ENCODE measurements at regions not wholly inside any gene's neighbourhood (a gene's known extent, or its start where the extent isn't known, plus 50 kb on each side); places are given as distances from the start of the nearest gene placed in this dataset.

- Histone ChIP-seq H3K27ac (replicated peaks in 1 of 4) (no peak overlapping the region), H3K4me1 (no peaks in the 10 kb centered on the region), H3K4me3 (no peak overlapping the region), H3K36me3 (no peaks in the 10 kb centered on the region), H3K9me3 (peaks cover 0 to 4% (median 0%) of the 10 kb centered on the region in 4 donors), H3K27me3 (no peaks in the 10 kb centered on the region)
- intact Hi-C loops (cut with DNase I) = no loop called here
- 64% methylated on average over 5 of the region's 5 CpGs for WGBS
- DNase-seq (ENCODE audit: extremely low spot score) = no peak
- no peak for TF ChIP-seq POLR2AphosphoS5 (IDR thresholded peaks at IDR 0.05)
- TF ChIP-seq POLR2A (IDR thresholded peaks at IDR 0.05; ENCODE audit: low read depth) = no peak
- no peak for TF ChIP-seq EP300 (IDR thresholded peaks at IDR 0.05)
- no peak for TF ChIP-seq CTCF (IDR thresholded peaks at IDR 0.05)
Measured at GRCh38 chr18:24685254-24685959, 225.0 kb downstream of the HRH4 start.

GRCh38 chr18:24695168-24695567 is 234.7 kb downstream of the HRH4 start:
- Histone ChIP-seq H3K27me3 (no peaks in the 10 kb centered on the region), H3K36me3 (no peaks in the 10 kb centered on the region), H3K4me3 (no peak overlapping the region), H3K4me1 (no peaks in the 10 kb centered on the region), H3K27ac (replicated peaks in 1 of 4) (no peak overlapping the region), H3K9me3 (peaks cover 0 to 8% (median 0%) of the 10 kb centered on the region in 4 donors)
- TF ChIP-seq EP300 (IDR thresholded peaks at IDR 0.05) (no peak), CTCF (IDR thresholded peaks at IDR 0.05) (no peak), POLR2AphosphoS5 (IDR thresholded peaks at IDR 0.05) (no peak), POLR2A (IDR thresholded peaks at IDR 0.05; ENCODE audit: low read depth) (no peak)
- intact Hi-C loops (cut with DNase I) = no loop called here
- no peak for DNase-seq (ENCODE audit: extremely low spot score)
- 46% methylated on average over 3 of the region's 3 CpGs for WGBS

- Histone ChIP-seq H3K27ac (replicated peaks in 1 of 4) (no peak overlapping the region), H3K4me1 (no peaks in the 10 kb centered on the region), H3K4me3 (no peak overlapping the region), H3K36me3 (no peaks in the 10 kb centered on the region), H3K27me3 (peaks cover 0 to 12% (median 0%) of the 10 kb centered on the region in 4 donors), H3K9me3 (peaks cover 0 to 16% (median 11%) of the 10 kb centered on the region in 4 donors)
- DNase-seq (ENCODE audit: extremely low spot score) = no peak
- intact Hi-C loops (cut with DNase I) = no loop called here
- no peak for TF ChIP-seq EP300 (IDR thresholded peaks at IDR 0.05)
- no peak for TF ChIP-seq POLR2AphosphoS5 (IDR thresholded peaks at IDR 0.05)
- no peak for TF ChIP-seq POLR2A (IDR thresholded peaks at IDR 0.05; ENCODE audit: low read depth)
- no peak for TF ChIP-seq CTCF (IDR thresholded peaks at IDR 0.05)
- 60% methylated on average over 3 of the region's 3 CpGs for WGBS
Measured at GRCh38 chr18:24702001-24702515, 241.6 kb downstream of the HRH4 start.

- DNase-seq (ENCODE audit: extremely low spot score) = no peak
- no peak overlapping the region for H3K4me3 ChIP-seq
- peaks cover 0 to 16% (median 11%) of the 10 kb centered on the region in 4 donors for H3K9me3 ChIP-seq
- no peaks in the 10 kb centered on the region for H3K36me3 ChIP-seq
- H3K27me3 ChIP-seq = peaks cover 0 to 12% (median 0%) of the 10 kb centered on the region in 4 donors
- H3K4me1 ChIP-seq = no peaks in the 10 kb centered on the region
- no peak overlapping the region for H3K27ac ChIP-seq (replicated peaks in 1 of 4)
- TF ChIP-seq POLR2A (IDR thresholded peaks at IDR 0.05; ENCODE audit: low read depth) (no peak), EP300 (IDR thresholded peaks at IDR 0.05) (no peak), POLR2AphosphoS5 (IDR thresholded peaks at IDR 0.05) (no peak), CTCF (IDR thresholded peaks at IDR 0.05) (no peak)
- intact Hi-C loops (cut with DNase I) = no loop called here
- 86% methylated on average over 1 of the region's 1 CpG for WGBS
Measured at GRCh38 chr18:24703316-24703715, 242.9 kb downstream of the HRH4 start.
